Right renal pelvis (tissue), 4 donors: ENCODE measurements at regions not wholly inside any gene's neighbourhood (a gene's known extent, or its start where the extent isn't known, plus 50 kb on each side); places are given as distances from the start of the nearest gene placed in this dataset.
"Not testable (repeated sequence)": the region's sequence is repeated elsewhere in the genome, so short reads cannot be mapped to it uniquely, and the experiment has no call there.

Experiments
- DNase-seq, 4 donors: peaks; one replicate each; pipeline ENCODE4 v3.0.0-alpha.2; 2013; ENCODE audit warnings: low read depth in 4 of 4, low spot score in 3 of 4, missing footprints in 1 of 4

DNA sequence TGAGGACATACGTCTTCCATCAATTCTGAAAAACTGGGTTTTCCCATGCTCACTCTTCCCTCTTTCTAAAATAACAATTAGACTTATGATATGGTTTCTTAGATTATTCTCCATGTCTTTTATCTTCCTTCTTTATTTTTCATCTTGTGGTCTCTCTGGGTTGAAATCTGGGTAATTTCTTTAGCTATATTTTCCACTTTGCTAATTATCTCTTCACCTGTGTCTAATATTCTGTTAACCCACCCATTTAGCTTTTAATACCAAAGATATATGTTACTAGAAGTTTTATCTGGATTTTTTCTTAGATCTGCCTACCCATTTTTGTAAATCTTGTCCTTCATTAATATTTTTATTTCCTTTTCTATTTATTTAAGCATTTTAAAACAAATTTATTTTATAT lies 121.8 kb downstream of the TENT5A start:
- DNase-seq = no peak

DNA sequence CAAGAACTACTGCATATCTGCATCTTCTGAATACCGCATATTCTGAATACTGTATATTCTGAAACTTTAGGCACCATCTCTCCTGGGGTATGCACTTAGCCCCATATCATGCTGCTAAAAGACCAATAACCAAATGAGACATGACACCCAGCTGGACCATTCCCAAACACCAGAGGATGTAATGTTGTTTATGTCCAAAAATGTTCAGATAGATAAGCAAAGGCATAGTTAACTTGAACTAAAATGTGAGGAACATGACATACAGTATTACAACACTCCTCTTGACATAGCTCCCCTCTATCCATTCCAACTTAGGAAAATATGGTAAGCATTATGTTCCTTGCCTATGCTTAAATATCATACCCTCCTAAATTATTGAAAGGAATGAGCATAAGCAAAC lies 127.3 kb downstream of the TENT5A start:
- no peak for DNase-seq

DNA sequence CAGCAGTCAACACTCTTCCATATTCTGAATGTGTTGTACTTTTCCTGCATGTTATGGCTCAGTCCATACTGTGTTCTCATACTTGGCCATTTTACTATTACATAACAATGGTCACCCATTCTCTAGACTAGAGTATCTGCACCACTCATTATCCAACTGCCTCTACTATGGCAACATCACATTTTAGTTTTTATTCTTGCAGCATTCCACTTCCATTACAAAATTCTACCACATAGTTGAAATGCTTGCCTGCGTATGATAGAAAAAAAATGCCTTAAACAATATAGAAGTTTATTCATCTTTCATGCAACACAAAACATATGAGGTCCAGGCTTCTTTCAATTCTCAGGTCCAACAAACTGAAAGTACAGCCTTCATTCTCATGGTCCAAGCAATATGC lies 128.0 kb downstream of the TENT5A start:
- no peak for DNase-seq

DNA sequence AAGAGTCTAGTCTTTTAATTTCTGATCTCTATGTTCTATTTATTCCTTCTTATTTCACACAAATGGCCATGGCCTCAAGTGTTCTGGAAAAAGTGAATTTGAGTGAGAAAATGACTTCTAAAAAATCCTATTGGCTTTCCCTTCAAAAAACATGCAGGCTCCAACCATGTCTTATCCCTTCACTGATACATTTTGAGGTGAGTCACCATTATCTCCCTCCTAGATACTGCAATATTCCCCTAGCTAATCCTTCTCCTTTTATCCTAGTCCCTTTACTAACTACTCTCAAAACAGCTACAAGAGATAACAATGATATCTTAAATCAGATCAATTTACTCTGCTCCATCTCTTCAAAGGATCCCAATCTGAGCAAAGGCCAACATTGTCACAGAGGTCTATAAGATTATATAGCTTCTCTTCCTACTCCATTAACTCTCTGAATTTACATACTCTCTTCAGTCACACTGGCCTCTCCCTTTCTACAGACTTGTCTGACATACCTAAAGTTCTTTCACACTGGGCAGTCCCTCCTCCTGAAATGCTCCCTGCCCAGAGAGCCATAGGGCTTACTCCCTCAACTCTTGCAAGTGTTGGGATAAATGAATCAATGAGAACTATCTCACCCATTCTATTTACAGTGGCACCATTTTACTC lies 129.2 kb downstream of the TENT5A start:
- DNase-seq = no peak

DNA sequence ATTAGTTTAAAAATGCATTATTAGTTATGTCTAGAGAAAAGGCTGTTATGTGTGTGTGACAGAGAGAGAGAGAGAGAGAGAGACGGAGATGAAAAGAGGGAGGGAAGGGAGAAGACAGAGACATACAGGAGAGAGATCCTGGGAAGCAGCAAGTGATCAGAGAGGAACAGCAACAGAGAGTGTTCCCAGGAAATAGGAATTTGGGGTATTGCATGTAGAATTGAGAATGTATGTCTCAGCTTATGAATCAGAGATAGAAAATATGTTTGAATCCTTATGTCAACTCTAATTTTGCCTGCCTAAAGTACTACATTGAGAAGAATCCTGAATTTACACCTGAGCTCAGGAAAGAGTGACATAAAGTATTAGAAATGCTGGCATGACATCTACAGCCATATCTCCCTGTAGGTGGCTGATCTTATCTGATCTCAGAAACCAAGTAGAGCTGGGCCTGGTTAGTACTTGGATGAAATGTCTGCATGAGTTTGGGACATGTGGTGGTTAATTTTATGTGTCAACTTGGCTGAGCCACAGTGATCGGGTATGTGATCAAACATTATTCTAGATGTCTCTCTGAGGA lies 130.6 kb downstream of the TENT5A start:
- no peak for DNase-seq

DNA sequence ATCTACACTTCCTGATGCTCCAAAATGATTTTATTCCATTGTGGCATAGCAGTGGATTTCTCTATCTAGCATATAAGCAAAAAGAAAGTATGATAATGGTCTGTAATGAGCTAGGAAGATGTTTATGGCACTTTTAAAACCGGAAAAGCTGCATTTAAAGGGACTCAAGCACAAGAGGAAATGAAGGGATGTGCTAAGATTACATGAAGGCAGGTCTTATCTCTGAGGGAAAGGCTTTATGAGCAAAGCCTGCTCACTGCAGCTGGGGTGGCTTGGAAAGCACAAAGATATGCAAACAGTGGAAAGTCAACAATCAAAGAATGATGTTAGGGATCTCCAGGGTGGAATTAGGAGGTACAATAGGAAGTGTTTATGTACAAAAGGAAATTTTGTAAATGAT lies 138.2 kb downstream of the TENT5A start:
- no peak for DNase-seq

DNA sequence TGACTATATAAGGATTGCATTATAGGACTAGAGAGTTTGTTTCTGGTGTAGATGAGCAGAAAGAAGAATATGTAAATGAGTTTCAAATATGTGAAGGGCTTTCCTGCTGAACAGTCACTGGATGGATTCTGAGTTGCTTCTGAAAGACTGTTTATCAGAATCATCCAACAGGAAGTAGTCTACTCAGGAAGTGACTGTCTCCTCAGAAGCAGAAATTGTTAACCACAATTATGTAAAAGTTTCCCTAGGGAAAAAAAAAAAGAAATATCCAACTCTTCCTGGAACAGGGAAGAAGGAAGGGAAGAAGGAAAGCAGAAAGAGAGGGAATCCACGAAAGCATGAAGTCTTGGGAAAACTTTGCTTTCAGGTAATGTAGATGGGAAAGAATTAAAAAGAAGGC lies 138.9 kb downstream of the TENT5A start:
- no peak for DNase-seq

DNA sequence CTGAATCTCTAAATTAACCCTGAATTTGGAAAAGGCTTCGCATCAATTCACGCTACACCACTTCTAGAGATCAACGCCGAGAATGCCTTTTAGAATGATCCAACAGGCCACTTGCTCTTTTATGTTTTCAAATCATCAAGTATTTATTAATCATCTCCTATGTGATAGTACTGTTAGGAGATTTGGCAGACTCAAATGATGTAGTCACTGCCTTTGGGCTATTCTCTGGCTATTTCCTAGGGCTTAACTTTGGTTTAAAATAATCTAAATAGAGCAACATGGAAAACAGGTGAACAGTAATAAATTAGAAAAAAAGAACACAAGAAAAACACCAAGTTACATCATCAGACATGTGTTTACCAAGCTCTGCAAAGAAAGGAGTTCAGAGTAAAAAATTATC lies 140.3 kb downstream of the TENT5A start:
- no peak for DNase-seq

DNA sequence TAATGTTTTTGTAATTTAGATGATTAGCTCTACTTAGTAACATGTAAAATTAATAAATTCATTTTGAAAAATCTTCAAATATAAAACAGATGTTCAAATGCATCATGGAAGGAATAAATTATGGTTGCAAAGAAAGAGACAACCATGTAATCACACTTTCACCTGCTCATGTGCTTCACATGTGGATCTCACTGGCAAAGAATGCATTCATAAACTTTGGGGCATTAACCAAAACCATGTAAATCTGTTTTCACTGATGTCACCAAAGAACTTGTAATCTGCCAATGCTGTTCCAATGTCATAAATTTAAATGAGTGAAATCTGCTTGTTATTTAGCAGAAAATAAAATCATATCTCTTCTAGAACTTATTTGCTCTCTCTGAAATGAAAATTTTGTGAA lies 142.7 kb downstream of the TENT5A start:
- DNase-seq = no peak

DNA sequence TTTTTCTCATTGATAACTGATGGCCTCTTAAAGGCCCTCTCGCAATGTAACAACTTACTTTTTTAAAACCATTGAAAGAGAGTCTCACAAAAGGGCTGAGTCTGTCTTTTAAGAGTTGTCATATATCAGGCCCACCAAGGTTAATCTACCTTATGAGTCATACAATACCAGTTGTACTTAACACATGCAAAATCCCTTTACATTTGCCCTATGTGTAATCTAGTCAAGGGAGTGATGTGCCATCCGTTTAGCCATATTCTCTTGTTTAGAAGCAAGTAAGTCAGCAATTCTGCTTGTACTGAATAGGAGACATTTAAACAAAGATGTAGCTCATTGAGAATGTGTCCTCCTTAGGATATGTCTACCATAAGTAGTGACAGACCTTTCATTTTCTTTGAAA lies 143.7 kb downstream of the TENT5A start:
- no peak for DNase-seq

DNA sequence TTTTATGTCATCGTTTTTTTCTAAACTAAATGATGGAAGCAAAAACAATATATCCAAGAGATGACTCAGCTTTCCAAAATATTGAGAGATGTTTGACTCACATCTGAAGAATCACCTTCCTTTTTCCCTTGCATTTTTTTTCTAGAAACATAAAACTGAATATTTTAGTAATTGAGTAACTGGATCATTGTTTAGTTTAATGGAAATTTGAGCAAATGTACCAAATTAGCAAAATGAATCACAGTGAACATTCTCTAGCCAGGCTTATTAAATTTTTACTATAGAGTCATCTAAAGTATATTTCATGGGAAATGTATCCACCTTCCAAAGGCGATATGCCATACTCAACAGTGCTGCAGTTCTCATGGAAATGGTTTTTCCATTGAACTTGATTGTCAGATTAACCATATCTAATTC lies 145.5 kb downstream of the TENT5A start:
- DNase-seq = no peak

DNA sequence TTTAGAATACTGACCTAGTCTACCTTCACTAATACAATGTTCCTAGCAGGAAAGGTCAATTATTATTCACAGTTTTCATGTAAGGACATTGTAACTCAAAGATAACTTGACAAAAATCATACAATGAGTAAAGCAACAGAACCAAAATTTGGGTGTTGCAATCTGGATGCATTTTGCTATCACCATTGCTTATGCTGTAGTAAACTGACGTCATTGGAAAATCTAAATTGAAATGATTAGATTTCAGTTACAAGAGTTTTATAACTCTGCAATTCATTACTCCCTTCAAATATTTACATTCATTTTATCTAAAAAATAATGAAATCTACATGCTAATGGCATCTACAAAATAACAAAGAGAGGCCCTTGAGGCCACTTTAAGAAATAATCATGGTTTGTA lies 147.0 kb downstream of the TENT5A start:
- no peak for DNase-seq

DNA sequence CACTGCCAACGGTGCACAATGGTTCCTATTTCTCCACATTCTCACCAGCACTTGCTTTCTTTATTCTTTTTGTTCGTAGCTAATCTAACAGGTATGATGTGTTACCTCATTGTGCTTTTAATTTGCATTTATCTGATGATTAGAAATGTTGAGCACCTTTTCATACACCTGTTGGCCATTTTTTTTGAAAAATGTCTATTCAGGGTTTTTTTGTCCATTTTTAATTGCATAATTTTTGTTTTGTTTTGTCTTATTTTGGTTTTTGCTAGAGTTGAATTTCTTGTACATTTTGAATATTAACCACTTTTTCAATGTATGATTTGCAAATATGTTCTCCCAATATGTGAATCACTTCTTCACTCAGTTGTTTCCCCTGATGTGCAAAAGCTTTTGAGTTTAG lies 150.6 kb downstream of the TENT5A start:
- no peak for DNase-seq

DNA sequence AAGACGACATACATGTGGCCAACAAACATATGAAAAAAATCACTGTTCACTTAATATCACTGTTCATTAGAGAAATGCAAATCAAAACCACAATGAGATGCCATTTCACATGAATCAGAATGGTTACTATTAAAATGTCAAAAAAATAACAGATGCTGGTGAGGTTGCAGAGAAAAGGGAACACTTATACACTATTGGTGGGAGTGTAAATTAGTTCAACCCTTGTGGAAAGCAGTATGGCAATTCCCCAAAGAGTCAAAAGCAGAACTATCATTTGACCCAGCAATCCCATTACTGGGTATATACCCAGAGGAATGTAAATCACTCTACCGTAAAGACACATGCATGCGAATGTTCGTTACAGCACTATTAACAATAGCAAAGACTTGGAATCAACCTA lies 152.0 kb downstream of the TENT5A start:
- DNase-seq = not testable (repeated sequence)

DNA sequence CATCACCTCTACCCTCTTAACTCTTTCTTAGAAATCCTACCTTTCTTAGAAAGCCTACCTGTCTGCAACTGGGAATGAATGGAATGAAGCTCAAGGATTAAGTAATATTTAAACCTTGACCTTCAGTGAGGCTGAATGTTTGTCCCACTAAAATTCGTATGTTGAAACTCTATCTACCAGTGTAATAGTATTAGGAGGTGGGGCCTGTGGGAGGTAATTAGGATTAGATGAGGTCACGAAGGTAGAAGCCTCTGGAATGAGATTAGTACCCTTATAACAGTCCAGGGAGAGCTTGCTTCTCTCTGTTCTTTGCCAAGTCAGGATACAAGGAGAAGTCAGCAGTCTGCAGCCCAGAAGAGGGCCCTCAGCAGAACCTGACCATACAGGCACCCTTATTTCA lies 158.0 kb downstream of the TENT5A start:
- no peak for DNase-seq

DNA sequence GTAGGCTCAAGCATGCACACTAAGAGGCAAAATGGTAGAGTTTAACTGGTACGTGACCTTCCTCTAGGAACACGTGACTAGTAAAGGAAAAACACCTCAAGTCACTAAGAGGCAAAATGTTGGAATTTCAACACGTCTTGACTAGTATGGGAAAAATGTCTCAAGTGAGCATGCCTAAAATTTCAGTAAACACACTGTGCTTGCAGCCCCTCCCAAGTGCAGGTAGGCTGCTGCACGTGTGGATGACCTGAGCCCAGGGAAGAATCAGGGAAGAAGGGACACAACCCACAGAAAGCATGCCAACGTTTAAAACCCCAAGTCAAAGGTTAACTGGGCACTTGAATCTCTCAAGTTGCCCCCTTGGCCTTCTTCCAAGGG lies 162.2 kb downstream of the TENT5A start:
- DNase-seq = no peak

DNA sequence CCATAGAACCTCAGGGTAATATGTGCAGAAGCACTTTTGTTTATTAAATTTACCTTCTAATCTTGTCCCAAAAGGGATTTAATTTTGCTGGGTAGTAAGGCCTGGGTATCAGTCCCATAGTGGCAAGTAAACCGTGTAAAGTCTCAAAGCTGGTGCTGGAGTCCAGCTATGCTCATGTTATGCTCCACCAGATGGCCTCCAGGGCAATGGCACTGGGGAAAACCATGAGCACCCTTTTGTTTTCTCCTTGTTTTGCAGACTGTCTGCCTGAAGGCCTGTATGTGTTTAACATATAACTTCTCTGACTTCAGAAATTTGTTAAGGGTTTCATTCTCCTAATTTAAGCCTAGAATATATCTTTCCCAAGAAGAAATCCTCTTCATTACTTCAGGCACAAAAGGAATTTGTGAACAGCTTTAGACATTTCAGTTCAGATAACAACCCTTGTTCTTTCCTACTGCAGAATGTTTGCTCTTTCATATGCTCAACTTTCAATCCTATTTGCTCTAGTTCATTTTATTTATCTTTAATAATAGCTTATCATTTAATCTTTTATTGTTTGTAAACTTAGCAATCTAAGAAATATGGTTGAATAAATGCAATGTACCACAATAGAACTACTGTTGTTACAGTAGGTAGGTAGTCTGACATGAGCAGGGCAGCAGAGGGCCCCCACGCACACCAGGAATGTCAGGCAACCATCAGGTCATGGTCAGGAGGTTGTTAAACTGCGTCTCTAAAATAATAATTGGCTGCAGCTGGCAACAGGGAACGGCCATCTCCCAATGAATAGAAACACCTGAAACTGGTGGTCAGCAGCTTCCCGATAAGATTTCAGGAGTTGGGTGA lies 162.8 kb downstream of the TENT5A start:
- DNase-seq = no peak

DNA sequence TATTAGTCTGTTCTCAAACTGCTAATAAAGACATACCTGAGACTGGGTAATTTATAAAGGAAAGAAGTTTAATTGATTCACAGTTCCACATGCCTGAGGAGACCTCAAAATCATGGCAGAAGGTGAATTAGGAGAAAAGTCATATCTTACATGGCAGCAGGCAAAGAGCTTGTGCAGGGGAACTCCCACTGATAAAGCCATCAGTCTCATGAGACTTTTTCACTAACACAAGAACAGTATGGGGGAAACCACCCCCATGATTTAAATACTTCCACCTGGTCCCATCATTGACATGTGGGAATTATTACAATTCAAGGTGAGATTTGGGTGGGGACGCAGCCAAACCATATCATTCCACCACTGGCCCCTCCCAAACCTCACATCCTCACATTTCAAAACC lies 166.8 kb downstream of the TENT5A start:
- DNase-seq = not testable (repeated sequence)

DNA sequence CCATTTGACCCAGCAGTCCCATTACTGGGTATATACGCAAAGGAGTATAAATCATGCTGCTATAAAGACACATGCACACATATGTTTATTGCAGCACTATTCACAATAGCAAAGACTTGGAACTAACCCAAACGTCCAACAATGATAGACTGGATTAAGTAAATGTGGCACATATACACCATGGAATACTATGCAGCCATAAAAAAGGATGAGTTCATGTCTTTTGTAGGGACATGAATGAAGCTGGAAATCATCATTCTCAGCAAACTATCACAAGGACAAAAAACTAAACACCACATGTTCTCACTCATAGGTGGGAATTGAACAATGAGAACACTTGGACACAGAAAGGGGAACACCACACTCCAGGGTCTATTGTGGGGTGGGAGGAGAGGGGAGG lies 168.3 kb downstream of the TENT5A start:
- not testable (repeated sequence) for DNase-seq

DNA sequence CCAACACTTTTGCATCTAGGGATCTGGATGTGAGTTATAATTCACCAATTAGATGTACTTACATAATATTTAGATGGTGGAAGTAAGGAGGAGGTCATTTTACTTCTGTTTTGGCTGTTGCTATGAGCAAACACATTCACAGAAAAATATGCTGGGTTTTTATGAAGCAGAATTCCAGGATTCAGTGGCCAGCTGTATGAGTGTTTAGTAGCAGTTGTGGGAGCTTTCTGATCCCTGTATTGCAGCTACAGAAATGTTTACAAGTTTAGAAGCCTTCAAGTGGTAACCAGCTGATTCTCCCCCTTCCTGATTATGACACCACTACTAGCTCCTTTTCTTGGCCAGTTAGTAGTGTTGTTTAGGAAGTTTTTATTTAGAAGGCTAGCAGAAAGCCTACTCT lies 177.0 kb downstream of the TENT5A start:
- no peak for DNase-seq

DNA sequence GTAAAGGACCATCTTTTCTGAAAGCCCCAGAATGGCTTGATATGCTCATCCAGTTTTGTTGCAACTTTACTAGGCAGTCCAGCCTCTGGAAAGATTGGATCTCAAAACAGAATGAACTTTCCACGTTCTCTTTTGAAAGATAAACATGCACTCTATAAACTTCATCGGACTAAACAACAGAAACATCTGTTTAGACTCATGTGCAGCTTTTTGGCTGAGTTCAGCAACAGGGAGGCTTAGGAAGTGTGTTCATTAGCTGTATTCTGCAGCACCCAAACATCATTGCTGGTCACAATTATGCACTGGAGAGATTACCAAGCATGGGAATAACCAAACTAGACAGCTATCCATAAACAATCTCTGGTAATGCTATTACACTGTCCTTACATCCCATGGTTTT lies 180.5 kb downstream of the TENT5A start:
- no peak for DNase-seq

DNA sequence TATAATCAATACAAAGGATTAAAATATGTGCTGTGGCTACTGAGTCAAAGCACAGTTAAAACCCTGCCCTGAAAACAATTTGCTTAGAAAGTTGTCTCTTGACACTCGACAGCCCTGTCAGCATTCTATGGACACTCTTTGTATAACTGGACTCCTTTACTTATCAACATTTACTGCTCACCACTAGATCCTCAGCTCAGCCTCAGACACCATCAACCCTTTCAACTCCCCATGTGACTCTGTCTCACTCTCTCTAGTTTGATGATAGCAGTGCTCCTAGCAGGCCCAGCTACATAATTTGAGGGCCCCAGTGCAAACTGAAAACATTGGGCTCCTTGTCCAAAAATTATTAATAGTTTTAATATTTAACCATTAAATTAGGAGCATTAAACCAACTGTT lies 181.8 kb downstream of the TENT5A start:
- DNase-seq = no peak
